Thyroid gland (tissue), 4 donors: ENCODE measurements at regions not wholly inside any gene's neighbourhood (a gene's known extent, or its start where the extent isn't known, plus 50 kb on each side); places are given as distances from the start of the nearest gene placed in this dataset.

Source experiments
- DNase-seq, 2 donors: peaks; one replicate each; pipeline ENCODE4 v3.0.0-alpha.2; 2019
- H3K27ac ChIP-seq, 3 donors: fragments of 200-600 bp; sonication (generic); 1 replicate in 2 of 3; 2 replicates in 1 of 3; pipeline ENCODE4 v1.5.1; 2016 to 2019; ENCODE audit warnings: mild to moderate bottlenecking in 1 of 3, moderate library complexity in 1 of 3
- H3K27me3 ChIP-seq: fragments of 200-600 bp; sonication (generic); one replicate; pipeline ENCODE4 v1.5.1; 2019
- H3K36me3 ChIP-seq, 2 donors: fragments of 200-600 bp; sonication (generic); one replicate each; pipeline ENCODE4 v1.5.1; 2016 to 2019
- H3K4me1 ChIP-seq, 2 donors: fragments of 200-600 bp; sonication (generic); one replicate each; pipeline ENCODE4 v1.5.1; 2017 to 2019
- H3K4me3 ChIP-seq, 3 donors: fragments of 200-600 bp; sonication (generic); replicated peaks in 1 of 3; 1 replicate in 2 of 3; 2 replicates in 1 of 3; pipeline ENCODE4 v1.5.1; 2016; ENCODE audit warnings: mild to moderate bottlenecking in 1 of 3
- H3K9me3 ChIP-seq: fragments of 200-600 bp; sonication (generic); one replicate; pipeline ENCODE4 v1.5.1; 2017
- CTCF ChIP-seq, 6 experiments: fragments of 200-600 bp in 3 of 6; fragments of 450-650 bp in 3 of 6; sonication (generic) in 3 of 6; IDR thresholded peaks; one replicate each; pipeline ENCODE4 v1.5.1; 2016 to 2019; ENCODE audit warnings: antibody characterized with exemption in 6 of 6, mild to moderate bottlenecking in 2 of 6, inconsistent platforms in 1 of 6, moderate library complexity in 1 of 6
- POLR2A ChIP-seq, 2 donors: fragments of 450-650 bp; IDR thresholded peaks; one replicate each; pipeline ENCODE4 v1.6.1; 2017; ENCODE audit warnings: antibody characterized with exemption in 2 of 2, mild to moderate bottlenecking in 2 of 2, moderate library complexity in 1 of 2
- WGBS, 2 donors: methylation state at CpG; one replicate each; pipeline ENCODE4 v1.1.5; 2017; 5-methylcytosine and 5-hydroxymethylcytosine counted together
- intact Hi-C: fragments of 100-400 bp; cut with DNase I; formaldehyde crosslinking; loops from one replicate; pipeline ENCODE4 v1.15.1; 2023

- Histone ChIP-seq H3K27ac (no peak overlapping the region), H3K27me3 (no peaks in the 10 kb centered on the region), H3K4me1 (no peaks in the 10 kb centered on the region), H3K36me3 (no peaks in the 10 kb centered on the region), H3K4me3 (no peak overlapping the region), H3K9me3 (no peaks in the 10 kb centered on the region)
- no peak for DNase-seq
- TF ChIP-seq CTCF (IDR thresholded peaks at IDR 0.05) (no peak), POLR2A (IDR thresholded peaks at IDR 0.05) (no peak)
- whole genome bisulfite sequencing, 2 donors, result 79 to 82% methylated on average over 3 of the region's 3 CpGs
- intact Hi-C loops, result no loop called here
Observed at GRCh38 chr2:163401481-163401880, 334.3 kb downstream of the FIGN start.

GRCh38 chr2:163397451-163397850 lies 338.4 kb downstream of the FIGN start:
- TF ChIP-seq POLR2A (IDR thresholded peaks at IDR 0.05) (no peak), CTCF (IDR thresholded peaks at IDR 0.05) (no peak)
- intact Hi-C loops, result no loop called here
- no peak for DNase-seq
- H3K36me3 ChIP-seq, result no peaks in the 10 kb centered on the region
- 74% methylated on average over 2 of the region's 2 CpGs for WGBS, 2 donors
- no peaks in the 10 kb centered on the region for H3K4me1 ChIP-seq
- H3K27me3 ChIP-seq, result no peaks in the 10 kb centered on the region
- H3K4me3 ChIP-seq, result no peak overlapping the region
- no peaks in the 10 kb centered on the region for H3K9me3 ChIP-seq
- no peak overlapping the region for H3K27ac ChIP-seq

GRCh38 chr2:163395602-163396001 lies 340.2 kb downstream of the FIGN start:
- Histone ChIP-seq H3K4me1 (no peaks in the 10 kb centered on the region), H3K9me3 (no peaks in the 10 kb centered on the region), H3K4me3 (no peak overlapping the region), H3K36me3 (no peaks in the 10 kb centered on the region), H3K27ac (no peak overlapping the region), H3K27me3 (no peaks in the 10 kb centered on the region)
- 85 to 86% methylated on average over 2 of the region's 2 CpGs for WGBS, 2 donors
- DNase-seq, result no peak
- TF ChIP-seq CTCF (IDR thresholded peaks at IDR 0.05), result no peak
- TF ChIP-seq POLR2A (IDR thresholded peaks at IDR 0.05), result no peak
- intact Hi-C loops, result no loop called here

- 90 to 92% methylated on average over 2 of the region's 2 CpGs for WGBS, 2 donors
- no peaks in the 10 kb centered on the region for H3K36me3 ChIP-seq
- no peaks in the 10 kb centered on the region for H3K27me3 ChIP-seq
- no peaks in the 10 kb centered on the region for H3K4me1 ChIP-seq
- H3K9me3 ChIP-seq, result no peaks in the 10 kb centered on the region
- TF ChIP-seq POLR2A (IDR thresholded peaks at IDR 0.05) (no peak), CTCF (IDR thresholded peaks at IDR 0.05) (no peak)
- no peak overlapping the region for H3K4me3 ChIP-seq
- H3K27ac ChIP-seq, result no peak overlapping the region
- intact Hi-C loops, result no loop called here
- no peak for DNase-seq
Observed at GRCh38 chr2:163389838-163390237, 346.0 kb downstream of the FIGN start.

GRCh38 chr2:163375472-163375871 lies 360.3 kb downstream of the FIGN start:
- intact Hi-C loops, result no loop called here
- no peak for DNase-seq
- Histone ChIP-seq H3K4me1 (no peaks in the 10 kb centered on the region), H3K27me3 (no peaks in the 10 kb centered on the region), H3K27ac (no peak overlapping the region), H3K36me3 (no peaks in the 10 kb centered on the region), H3K4me3 (no peak overlapping the region), H3K9me3 (no peaks in the 10 kb centered on the region)
- TF ChIP-seq POLR2A (IDR thresholded peaks at IDR 0.05) (no peak), CTCF (IDR thresholded peaks at IDR 0.05) (no peak)
- 85 to 89% methylated on average over 2 of the region's 2 CpGs for WGBS, 2 donors
